T-helper 22 cell (primary cell): ENCODE measurements at regions not wholly inside any gene's neighbourhood (a gene's known extent, or its start where the extent isn't known, plus 50 kb on each side); places are given as distances from the start of the nearest gene placed in this dataset.
"Not testable (repeated sequence)": the region's sequence is repeated elsewhere in the genome, so short reads cannot be mapped to it uniquely, and the experiment has no call there.

ENCODE experiments used
- DNase-seq: peaks from one replicate; pipeline ENCODE4 v3.0.0-alpha.2; 2020; ENCODE audit warnings: low read depth

DNA sequence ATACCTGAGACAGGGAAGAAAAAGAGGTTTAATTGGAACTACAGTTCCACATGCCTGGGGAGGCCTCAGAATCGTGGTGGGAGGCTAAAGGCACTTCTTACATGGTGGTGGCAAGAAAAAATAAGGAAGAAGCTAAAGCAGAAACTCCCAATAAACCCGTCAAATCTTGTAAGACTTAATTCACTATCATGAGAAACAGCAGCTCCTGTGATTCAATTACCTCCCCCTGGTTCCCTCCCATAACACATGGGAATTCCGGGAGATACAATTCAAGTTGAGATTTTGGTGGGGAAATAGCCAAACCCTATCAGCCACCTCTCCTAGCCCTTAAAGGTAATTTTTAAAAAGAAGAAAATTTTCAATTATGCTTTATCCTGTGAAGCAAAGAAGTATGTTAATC is 728.8 kb downstream of the RNF144A start:
- DNase-seq, result no peak

DNA sequence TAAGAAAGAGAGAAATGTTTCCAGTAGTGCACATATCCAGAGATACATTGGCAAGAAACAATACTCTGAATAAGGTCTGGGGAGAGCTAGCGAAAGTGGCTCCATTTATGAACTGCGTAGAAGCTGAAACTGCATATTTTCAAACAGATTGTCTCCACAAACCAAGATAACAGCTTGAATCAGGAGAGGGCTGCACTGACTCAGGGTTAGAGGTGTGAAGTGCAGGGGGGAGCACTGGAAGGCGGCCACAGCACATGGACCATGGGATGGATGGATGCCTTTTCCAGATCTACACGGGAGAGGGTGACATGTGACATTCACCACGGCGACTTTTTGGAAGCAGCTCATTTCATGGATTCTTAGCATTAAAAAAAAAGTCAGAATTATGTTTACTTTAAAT is 729.4 kb downstream of the RNF144A start:
- no peak for DNase-seq

DNA sequence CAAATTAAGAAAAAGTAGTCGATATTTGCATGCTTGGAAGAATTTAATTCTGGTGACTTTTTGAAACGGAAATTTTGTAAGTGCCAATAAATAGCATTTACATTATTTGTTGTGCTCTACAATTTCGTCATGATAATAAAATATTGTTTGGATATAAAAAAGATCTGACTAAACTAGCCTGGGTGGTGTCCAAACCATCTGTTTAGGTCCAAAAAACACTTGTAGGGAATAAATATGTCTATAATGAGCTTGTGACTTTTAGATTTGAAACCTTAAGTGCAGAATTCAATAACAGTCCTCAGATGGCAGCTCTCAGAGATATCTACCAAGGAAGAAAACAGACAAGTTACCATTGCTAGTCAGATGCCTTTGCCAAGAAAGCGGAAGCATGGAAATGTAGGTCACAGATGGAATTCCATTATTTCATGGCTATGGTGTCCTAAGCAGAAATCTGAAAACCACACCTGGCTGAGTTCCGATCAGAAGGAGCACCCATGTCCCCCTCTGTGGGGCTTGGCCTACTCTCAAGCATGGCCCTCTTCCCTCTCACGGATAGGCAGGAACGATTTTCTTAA is 731.1 kb downstream of the RNF144A start:
- no peak for DNase-seq

DNA sequence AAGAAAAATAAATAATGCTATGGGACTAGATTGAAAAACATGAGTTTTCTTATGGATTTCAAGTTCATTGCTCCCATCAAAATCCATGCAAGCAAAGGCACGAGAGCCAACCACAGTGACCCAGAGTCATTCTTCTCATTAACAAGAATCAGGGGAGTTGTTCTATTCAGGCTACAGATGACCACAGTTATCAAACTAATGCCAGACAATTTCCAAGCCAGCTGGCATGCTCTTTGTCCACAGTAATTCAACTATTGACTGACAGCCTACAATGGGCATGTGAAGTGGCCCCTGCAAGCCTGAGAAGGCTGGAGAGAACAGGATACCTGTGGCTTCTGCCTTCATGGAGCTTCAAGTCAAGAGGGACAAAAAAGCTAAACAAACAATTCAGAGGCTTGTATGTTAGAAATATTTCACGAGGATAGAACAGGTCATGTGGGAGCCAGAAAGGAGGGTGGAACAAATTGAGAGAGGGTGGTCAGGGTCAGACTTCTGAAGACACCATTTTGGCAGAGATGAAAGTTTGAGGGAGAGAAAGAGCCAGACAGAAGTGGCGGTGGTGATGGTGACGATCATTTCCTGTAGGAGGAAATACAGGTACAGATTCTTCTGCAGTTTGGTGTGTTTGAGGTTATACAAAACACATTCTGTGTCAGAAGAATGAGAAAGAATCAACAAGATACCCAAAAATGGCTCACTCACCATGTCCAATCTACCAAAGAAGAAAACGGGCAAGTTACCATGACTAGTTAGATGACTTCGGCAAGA is 732.4 kb downstream of the RNF144A start:
- DNase-seq, result no peak

- DNase-seq, result no peak
Observed at GRCh38 chr2:7653617-7654016, 736.4 kb downstream of the RNF144A start.

DNA sequence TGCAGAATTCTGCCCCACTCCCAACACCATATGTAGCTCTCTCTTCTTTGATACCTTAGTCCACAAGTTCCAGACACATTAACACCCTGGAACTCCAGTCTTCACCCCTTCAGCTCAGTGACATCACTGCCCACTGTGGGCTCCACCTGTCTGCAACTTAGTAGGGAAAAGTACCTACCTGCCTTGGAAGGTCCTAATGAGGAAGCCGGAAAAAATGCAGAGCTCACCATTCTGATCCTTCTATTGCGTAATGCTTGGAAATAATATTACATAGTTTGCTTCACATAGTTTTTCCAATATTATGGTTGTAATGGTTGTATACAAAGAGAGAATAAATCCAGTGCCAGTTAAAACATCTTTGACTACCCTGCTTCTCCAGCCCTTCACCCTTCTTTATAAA is 738.4 kb downstream of the RNF144A start:
- no peak for DNase-seq

DNA sequence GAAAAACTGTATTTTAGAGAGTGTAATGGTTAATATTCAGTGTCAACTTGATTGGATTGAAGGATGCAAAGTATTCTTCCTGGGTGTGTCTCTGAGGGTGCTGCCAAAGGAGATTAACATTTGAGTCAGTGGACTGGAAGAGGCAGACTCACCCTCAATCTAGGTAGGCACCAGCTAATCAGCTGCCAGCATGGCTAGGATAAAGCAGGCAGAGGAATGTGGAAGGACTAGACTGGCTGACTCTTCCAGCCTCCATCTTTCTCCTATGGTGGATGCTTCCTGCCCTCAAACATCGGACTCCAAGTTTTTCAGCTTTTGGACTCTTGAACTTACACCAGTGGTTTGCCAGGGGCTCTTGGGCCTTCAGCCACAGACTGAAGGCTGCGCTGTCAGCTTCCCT is 740.3 kb downstream of the RNF144A start:
- DNase-seq, result not testable (repeated sequence)

- no peak for DNase-seq
Observed at GRCh38 chr2:7658486-7658885, 741.3 kb downstream of the RNF144A start.

DNA sequence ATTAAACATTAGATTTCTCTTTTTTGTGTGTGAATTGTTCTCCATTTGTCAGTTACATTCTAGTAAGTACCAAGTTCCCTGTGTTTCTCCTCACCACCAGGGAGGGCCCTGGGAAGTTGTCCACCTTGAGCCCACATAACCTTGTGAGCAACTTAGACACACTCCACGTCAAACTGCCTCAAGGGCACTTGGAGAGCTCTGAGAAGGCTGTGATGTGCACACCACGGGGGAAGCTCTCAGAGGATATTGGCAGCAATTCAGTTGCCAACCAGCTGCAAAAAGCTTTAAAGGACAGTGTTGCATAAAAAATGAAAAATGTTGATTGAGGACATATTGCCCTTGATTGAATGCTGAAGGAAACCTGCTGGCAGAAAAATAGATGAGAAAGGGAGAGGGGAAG is 743.6 kb downstream of the RNF144A start:
- DNase-seq, result no peak

DNA sequence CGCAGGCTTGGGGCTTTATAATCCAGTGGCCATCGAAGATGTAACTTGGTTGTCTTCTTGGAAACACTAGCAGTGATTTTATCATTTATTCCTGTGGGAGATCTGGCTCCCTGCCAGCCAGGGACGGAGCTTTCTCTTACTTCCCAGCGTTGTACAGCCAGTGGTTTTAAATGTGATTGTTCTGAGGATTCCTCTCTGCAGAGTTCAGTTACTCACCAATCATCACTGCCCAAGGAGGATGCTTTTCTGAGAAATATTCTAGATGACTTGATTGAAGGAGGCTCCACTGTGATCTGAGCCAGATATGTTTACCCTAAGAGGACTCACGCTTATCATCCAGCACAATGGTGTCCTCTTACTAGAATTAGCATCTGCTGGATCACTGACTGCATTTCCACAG is 744.3 kb downstream of the RNF144A start:
- DNase-seq, result no peak

DNA sequence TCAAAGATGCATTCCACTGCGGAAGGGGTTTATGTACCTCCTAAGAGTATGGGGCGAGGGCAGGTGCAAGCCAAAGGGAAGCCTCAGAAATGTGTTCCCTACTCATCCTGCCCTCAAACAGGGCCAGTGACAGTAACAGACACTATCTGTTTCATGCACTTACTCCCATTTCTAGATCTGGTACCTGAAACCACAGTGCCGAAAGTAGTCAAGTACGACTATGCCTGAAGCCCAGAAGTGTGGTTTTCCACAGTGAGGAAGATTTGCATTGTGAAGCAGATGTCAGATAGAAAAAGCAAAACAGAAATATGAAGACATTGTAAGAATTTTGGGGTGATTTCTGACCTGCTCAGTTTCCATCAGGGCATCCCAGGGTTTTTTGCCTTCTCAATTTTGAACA is 748.7 kb downstream of the RNF144A start:
- no peak for DNase-seq

- no peak for DNase-seq
Observed at GRCh38 chr2:7666596-7667259, 749.5 kb downstream of the RNF144A start.

DNA sequence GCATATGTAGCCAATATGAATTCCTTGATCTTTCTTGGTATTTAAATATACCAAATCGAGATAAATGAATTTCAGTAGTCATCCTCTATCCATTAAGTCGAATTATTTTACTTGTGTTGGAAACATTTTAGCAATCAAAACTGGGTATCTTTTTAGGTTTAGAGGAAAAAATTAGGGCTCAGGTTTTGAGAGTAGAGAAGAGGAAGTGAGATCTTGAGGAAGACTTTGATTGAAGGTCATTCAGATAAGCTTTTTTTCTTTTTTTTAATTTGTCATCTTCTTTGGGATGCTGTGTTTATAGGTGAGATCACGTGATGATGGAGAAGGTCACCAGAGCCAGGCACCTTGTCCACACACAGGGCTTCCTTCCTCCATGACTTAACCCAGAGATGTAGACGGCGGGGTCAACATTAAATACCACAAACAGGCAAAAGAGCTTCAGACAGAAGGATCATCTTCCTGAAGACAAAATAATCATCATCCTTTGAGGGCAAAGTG is 750.1 kb downstream of the RNF144A start:
- DNase-seq, result no peak

GRCh38 chr2:7670905-7671641 is 753.9 kb downstream of the RNF144A start:
- no peak for DNase-seq

GRCh38 chr2:7672027-7672684 is 754.9 kb downstream of the RNF144A start:
- DNase-seq, result no peak

DNA sequence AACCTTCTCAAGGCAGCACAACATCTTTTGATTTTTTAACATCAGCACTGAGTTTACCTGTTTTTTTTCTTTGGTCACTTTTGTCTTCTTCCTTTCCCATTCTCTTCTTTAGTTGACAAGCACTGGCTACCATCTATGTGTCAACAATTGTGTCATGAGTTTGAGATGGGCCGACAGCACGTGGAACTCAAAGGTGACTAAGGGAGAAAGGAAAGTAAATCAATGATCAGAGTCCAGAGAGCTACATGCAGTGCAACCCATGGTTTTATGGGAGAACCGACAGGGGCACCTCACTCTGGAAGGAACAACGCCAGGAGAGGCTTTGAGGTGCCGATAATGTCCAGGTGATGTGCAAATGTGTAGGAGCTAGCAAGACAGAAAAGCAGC is 755.5 kb downstream of the RNF144A start:
- DNase-seq, result no peak

- no peak for DNase-seq
Observed at GRCh38 chr2:7673101-7673500, 755.9 kb downstream of the RNF144A start.

GRCh38 chr2:7673853-7674252 is 756.6 kb downstream of the RNF144A start:
- DNase-seq, result no peak

- no peak for DNase-seq
Observed at GRCh38 chr2:7674606-7675005, 757.4 kb downstream of the RNF144A start.

- DNase-seq, result no peak
Observed at GRCh38 chr2:7676714-7677113, 759.5 kb downstream of the RNF144A start.

- no peak for DNase-seq
Observed at GRCh38 chr2:7681881-7682461, 764.8 kb downstream of the RNF144A start.

GRCh38 chr2:7683196-7683595 is 766.0 kb downstream of the RNF144A start:
- no peak for DNase-seq
